ENCODE measurements at regions not wholly inside any gene's neighbourhood (a gene's known extent, or its start where the extent isn't known, plus 50 kb on each side); places are given as distances from the start of the nearest gene placed in this dataset.
"Not testable (repeated sequence)": the region's sequence is repeated elsewhere in the genome, so short reads cannot be mapped to it uniquely, and the experiment has no call there.

DNA sequence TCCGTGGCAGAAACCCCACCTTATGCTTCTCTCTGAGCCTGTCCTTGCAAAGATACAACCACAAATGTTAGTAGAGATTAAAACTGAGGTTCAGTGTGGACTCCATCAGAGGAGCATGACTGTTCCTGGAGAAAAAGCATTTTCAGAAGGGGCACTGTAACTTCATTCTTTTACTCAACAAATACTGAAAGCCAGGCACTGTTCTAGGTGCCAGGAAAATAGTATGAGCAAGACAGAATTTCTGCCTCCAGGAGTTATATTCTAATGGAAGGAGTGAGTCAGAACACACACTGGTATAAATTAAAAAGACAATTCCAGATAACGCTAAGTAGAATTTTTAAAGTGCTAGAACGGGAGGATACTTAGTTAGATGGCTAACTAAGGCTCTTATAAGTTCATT is 251.4 kb upstream of the GAS1 start:
- H3K27me3 Mint-ChIP-seq (ENCODE audit: low read depth), result no peaks in the 10 kb centered on the region
- DNase-seq (ENCODE audit: low spot score), result no peak
- no peaks in the 10 kb centered on the region for H3K36me3 Mint-ChIP-seq (ENCODE audit: low read depth)
- peaks cover 92% of the 10 kb centered on the region for H3K4me1 Mint-ChIP-seq (ENCODE audit: low read depth)
- H3K4me3 Mint-ChIP-seq (ENCODE audit: unreplicated experiment), result no peak overlapping the region
- TF ChIP-seq, protein P1, sequence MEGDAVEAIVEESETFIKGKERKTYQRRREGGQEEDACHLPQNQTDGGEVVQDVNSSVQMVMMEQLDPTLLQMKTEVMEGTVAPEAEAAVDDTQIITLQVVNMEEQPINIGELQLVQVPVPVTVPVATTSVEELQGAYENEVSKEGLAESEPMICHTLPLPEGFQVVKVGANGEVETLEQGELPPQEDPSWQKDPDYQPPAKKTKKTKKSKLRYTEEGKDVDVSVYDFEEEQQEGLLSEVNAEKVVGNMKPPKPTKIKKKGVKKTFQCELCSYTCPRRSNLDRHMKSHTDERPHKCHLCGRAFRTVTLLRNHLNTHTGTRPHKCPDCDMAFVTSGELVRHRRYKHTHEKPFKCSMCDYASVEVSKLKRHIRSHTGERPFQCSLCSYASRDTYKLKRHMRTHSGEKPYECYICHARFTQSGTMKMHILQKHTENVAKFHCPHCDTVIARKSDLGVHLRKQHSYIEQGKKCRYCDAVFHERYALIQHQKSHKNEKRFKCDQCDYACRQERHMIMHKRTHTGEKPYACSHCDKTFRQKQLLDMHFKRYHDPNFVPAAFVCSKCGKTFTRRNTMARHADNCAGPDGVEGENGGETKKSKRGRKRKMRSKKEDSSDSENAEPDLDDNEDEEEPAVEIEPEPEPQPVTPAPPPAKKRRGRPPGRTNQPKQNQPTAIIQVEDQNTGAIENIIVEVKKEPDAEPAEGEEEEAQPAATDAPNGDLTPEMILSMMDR (IDR thresholded peaks at IDR 0.05), result peak; percentile 8
- H3K27ac Mint-ChIP-seq (ENCODE audit: unreplicated experiment), result peak overlapping the region; percentile 34
- peaks cover 4% of the 10 kb centered on the region for H3K9me3 Mint-ChIP-seq (ENCODE audit: low read depth)

GRCh38 chr9:87199278-87199677 is 252.0 kb upstream of the GAS1 start:
- DNase-seq (ENCODE audit: low spot score), result no peak
- no peaks in the 10 kb centered on the region for H3K27me3 Mint-ChIP-seq (ENCODE audit: low read depth)
- peak overlapping the region; percentile 34 for H3K27ac Mint-ChIP-seq (ENCODE audit: unreplicated experiment)
- H3K9me3 Mint-ChIP-seq (ENCODE audit: low read depth), result peaks cover 4% of the 10 kb centered on the region
- no peak overlapping the region for H3K4me3 Mint-ChIP-seq (ENCODE audit: unreplicated experiment)
- peaks cover 87% of the 10 kb centered on the region for H3K4me1 Mint-ChIP-seq (ENCODE audit: low read depth)
- TF ChIP-seq, protein P1 (IDR thresholded peaks at IDR 0.05), result no peak
- no peaks in the 10 kb centered on the region for H3K36me3 Mint-ChIP-seq (ENCODE audit: low read depth)

DNA sequence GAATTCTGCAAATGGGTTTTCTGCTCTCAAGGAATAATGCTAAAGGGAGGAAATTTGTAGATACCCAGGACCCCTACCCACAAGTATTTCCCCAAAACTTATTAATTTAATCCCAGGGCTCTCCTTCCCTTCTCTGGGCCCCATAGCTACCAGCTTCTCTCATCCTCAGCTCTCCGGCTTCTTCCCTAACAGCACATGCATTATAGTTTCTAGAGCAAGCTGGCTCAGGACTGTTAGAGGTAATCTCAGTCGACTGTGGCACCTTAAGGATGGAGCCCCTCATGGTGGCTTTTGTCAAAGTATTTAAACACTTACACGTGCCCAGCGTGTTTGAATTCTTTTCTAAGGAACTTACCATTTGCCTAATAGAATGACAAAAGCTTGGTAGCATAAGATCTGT is 252.5 kb upstream of the GAS1 start:
- TF ChIP-seq, protein P1 (IDR thresholded peaks at IDR 0.05), result no peak
- peaks cover 82% of the 10 kb centered on the region for H3K4me1 Mint-ChIP-seq (ENCODE audit: low read depth)

DNA sequence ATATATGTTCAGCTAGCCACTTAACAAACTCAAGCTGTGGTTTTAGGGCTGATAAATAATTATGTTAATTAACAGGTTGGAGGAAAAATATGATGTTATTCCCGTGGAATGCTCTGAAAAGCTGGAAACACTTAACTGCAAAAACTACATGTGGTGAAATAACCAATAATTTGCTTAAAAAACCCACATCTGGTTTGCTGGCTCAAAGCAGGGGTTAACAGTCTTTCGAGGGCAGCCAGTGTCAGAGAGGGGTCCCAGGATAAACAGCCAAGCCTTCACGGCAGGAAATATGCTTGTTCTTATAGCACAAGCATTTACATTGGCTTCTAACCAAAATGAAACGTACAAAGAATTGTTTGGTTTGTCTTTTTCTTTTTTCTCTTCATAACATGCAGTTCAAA is 254.0 kb upstream of the GAS1 start:
- H3K9me3 Mint-ChIP-seq (ENCODE audit: low read depth), result peaks cover 4% of the 10 kb centered on the region
- H3K4me1 Mint-ChIP-seq (ENCODE audit: low read depth), result peaks cover 79% of the 10 kb centered on the region
- no peak for DNase-seq (ENCODE audit: low spot score)
- TF ChIP-seq, protein P1 (IDR thresholded peaks at IDR 0.05), result no peak
- H3K36me3 Mint-ChIP-seq (ENCODE audit: low read depth), result no peaks in the 10 kb centered on the region
- no peaks in the 10 kb centered on the region for H3K27me3 Mint-ChIP-seq (ENCODE audit: low read depth)
- no peak overlapping the region for H3K4me3 Mint-ChIP-seq (ENCODE audit: unreplicated experiment)
- H3K27ac Mint-ChIP-seq (ENCODE audit: unreplicated experiment), result peak overlapping the region; percentile 80

More for the DNA sequence above, 252.5 kb upstream of the GAS1 start:
- peak overlapping the region; percentile 34 for H3K27ac Mint-ChIP-seq (ENCODE audit: unreplicated experiment)
- no peaks in the 10 kb centered on the region for H3K27me3 Mint-ChIP-seq (ENCODE audit: low read depth)
- no peak overlapping the region for H3K4me3 Mint-ChIP-seq (ENCODE audit: unreplicated experiment)
- no peak for DNase-seq (ENCODE audit: low spot score)
- H3K9me3 Mint-ChIP-seq (ENCODE audit: low read depth), result peaks cover 4% of the 10 kb centered on the region
- H3K36me3 Mint-ChIP-seq (ENCODE audit: low read depth), result no peaks in the 10 kb centered on the region

GRCh38 chr9:87206064-87206661 is 258.9 kb upstream of the GAS1 start:
- Mint-ChIP-seq H3K27me3 (ENCODE audit: low read depth) (no peaks in the 10 kb centered on the region), H3K4me3 (ENCODE audit: unreplicated experiment) (no peak overlapping the region), H3K36me3 (ENCODE audit: low read depth) (no peaks in the 10 kb centered on the region), H3K9me3 (ENCODE audit: low read depth) (no peaks in the 10 kb centered on the region), H3K27ac (ENCODE audit: unreplicated experiment) (peak overlapping the region; percentile 82), H3K4me1 (ENCODE audit: low read depth) (peaks cover 61% of the 10 kb centered on the region)
- TF ChIP-seq, protein P1 (IDR thresholded peaks at IDR 0.05), result no peak
- DNase-seq (ENCODE audit: low spot score), result no peak

DNA sequence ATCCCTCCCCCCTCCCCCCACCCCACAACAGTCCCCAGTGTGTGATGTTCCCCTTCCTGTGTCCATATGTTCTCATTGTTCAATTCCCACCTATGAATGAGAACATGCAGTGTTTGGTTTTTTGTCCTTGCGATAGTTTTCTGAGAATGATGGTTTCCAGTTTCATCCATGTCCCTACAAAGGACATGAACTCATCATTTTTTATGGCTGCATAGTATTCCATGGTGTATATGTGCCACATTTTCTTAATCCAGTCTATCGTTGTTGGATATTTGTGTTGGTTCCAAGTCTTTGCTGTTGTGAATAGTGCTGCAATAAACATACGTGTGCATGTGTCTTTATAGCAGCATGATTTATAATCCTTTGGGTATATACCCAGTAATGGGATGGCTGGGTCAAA is 263.4 kb upstream of the GAS1 start:
- H3K36me3 Mint-ChIP-seq (ENCODE audit: low read depth); H3K27me3 Mint-ChIP-seq (ENCODE audit: low read depth); H3K4me3 Mint-ChIP-seq (ENCODE audit: unreplicated experiment); DNase-seq (ENCODE audit: low spot score); H3K27ac Mint-ChIP-seq (ENCODE audit: unreplicated experiment); H3K9me3 Mint-ChIP-seq (ENCODE audit: low read depth): not testable (repeated sequence)
- peaks cover 63% of the 10 kb centered on the region for H3K4me1 Mint-ChIP-seq (ENCODE audit: low read depth)

All from chondrocyte (in vitro differentiated cells).